ENCODE measurements at regions not wholly inside any gene's neighbourhood (a gene's known extent, or its start where the extent isn't known, plus 50 kb on each side); places are given as distances from the start of the nearest gene placed in this dataset.
"Not testable (repeated sequence)": the region's sequence is repeated elsewhere in the genome, so short reads cannot be mapped to it uniquely, and the experiment has no call there.

DNA sequence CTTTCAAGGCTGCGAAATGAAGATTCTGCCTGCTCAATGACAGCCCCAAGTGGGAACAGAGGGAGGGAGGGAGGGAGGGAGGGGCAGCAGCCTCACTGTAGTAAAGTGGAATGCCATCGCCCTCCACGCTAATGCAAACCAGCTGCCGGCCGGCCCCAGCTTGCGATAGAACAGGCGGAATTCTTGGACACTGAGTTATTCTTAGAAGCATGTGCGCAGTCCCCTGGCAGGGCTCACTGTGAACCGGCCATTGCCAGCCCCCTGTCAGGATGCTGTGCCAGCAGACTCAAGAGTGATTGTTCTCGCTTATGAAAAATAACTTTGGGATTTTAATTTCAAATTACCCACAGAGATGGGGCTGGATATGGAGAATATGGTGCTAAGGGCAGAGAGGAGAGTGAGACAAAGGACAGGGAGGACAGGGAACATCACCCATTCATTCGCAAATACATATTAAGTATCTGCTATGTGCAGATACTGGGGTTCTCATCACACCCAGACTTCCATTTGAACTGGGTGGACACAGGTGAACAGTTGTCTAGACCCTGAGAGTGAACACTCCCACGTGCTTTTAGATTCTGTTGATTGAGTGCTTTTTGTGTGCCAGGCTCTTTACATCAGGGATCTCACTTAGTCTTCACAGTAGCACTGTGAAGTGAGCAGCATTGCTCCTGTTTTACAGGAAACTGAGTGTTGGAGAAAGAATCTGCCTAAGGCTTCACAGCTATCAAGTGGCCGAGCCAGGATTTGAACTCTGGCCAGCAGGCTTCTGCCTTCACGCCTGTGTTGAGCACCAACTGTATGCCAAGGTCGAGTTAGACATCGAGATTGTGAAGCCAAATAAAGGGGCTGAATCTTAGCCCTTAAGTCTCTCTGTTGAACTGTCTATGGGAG lies 192.9 kb downstream of the C12orf75 start:
- CTCF ChIA-PET: no interaction called here

GRCh38 chr12:105524961-105525360 lies 194.5 kb downstream of the C12orf75 start:
- intact Hi-C loops (cut with micrococcal nuclease): no loop called here
- DNase-seq: no peak
- no peaks in the 10 kb centered on the region for H3K36me3 Mint-ChIP-seq (ENCODE audit: low read depth)
- no peak overlapping the region for H3K27ac Mint-ChIP-seq
- peaks cover 8% of the 10 kb centered on the region for H3K27me3 Mint-ChIP-seq (ENCODE audit: low read depth)
- no peaks in the 10 kb centered on the region for H3K9me3 Mint-ChIP-seq
- no peak overlapping the region for H3K4me3 Mint-ChIP-seq
- CTCF ChIA-PET: interaction anchor here (0.7 kb wide), 1 partner anchor 130 kb away, joined by 3 read pairs; no protein-coding TSS in a partner anchor
- no peaks in the 10 kb centered on the region for H3K4me1 Mint-ChIP-seq (ENCODE audit: low read depth)

More for the DNA sequence above, 192.9 kb downstream of the C12orf75 start:
- no peaks in the 10 kb centered on the region for H3K4me1 Mint-ChIP-seq (ENCODE audit: low read depth)
- H3K4me3 Mint-ChIP-seq: no peak overlapping the region
- DNase-seq: no peak
- intact Hi-C loops (cut with micrococcal nuclease): no loop called here
- H3K27me3 Mint-ChIP-seq (ENCODE audit: low read depth): peaks cover 5% of the 10 kb centered on the region
- no peaks in the 10 kb centered on the region for H3K36me3 Mint-ChIP-seq (ENCODE audit: low read depth)
- H3K27ac Mint-ChIP-seq: no peak overlapping the region
- H3K9me3 Mint-ChIP-seq: no peaks in the 10 kb centered on the region

DNA sequence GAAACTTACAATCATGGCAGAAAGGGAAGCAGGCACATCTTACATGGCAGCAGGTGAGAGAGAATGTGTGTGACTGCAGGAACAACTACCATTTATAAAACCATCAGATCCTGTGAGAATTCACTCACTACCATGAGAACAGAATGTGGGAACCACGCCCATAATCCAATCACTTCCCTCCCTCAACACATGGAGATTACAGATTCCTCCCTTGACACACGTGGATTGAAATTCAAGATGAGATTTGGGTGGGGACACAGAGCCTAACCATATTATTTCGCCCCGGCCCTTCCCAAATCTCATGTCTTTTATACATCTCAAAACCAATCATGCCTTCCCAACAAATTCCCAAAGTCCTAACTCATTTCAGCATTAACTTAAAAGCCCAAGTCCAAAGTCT lies 203.6 kb downstream of the C12orf75 start:
- CTCF ChIA-PET: no interaction called here
- H3K4me1 Mint-ChIP-seq (ENCODE audit: low read depth): no peaks in the 10 kb centered on the region
- intact Hi-C loops (cut with micrococcal nuclease): no loop called here
- no peaks in the 10 kb centered on the region for H3K36me3 Mint-ChIP-seq (ENCODE audit: low read depth)
- no peak for DNase-seq
- H3K4me3 Mint-ChIP-seq: no peak overlapping the region
- peaks cover 10% of the 10 kb centered on the region for H3K27me3 Mint-ChIP-seq (ENCODE audit: low read depth)
- H3K9me3 Mint-ChIP-seq: peaks cover 16% of the 10 kb centered on the region
- H3K27ac Mint-ChIP-seq: no peak overlapping the region

DNA sequence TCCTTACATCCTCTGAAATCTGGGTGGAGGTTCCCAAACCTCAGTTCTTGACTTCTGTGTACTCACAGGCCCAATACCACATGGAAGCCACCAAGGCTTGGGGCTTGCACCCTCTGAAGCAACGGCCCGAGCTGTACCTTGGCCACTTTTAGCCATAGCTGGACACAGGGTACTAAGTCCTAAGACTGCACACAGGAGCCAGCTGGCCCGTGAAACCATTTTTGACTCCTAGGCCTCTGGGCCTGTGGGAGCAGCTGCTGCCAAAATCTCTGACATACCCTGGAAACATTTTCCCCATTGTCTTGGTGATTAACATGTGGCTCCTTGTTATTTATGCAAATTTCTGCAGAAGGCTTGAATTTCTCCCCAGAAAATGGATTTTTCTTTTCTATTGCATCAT lies 204.5 kb downstream of the C12orf75 start:
- H3K27me3 Mint-ChIP-seq (ENCODE audit: low read depth); H3K36me3 Mint-ChIP-seq (ENCODE audit: low read depth); H3K4me3 Mint-ChIP-seq; H3K27ac Mint-ChIP-seq; CTCF ChIA-PET; H3K4me1 Mint-ChIP-seq (ENCODE audit: low read depth); DNase-seq; intact Hi-C loops (cut with micrococcal nuclease): not testable (repeated sequence)
- peaks cover 16% of the 10 kb centered on the region for H3K9me3 Mint-ChIP-seq

- no peak overlapping the region for H3K27ac Mint-ChIP-seq
- H3K4me1 Mint-ChIP-seq (ENCODE audit: low read depth): no peaks in the 10 kb centered on the region
- CTCF ChIA-PET: no interaction called here
- no peaks in the 10 kb centered on the region for H3K27me3 Mint-ChIP-seq (ENCODE audit: low read depth)
- DNase-seq: no peak
- no peaks in the 10 kb centered on the region for H3K36me3 Mint-ChIP-seq (ENCODE audit: low read depth)
- intact Hi-C loops (cut with micrococcal nuclease): no loop called here
- no peak overlapping the region for H3K4me3 Mint-ChIP-seq
- H3K9me3 Mint-ChIP-seq: peaks cover 13% of the 10 kb centered on the region
Measured at GRCh38 chr12:105538880-105539279, 208.4 kb downstream of the C12orf75 start.

- no peaks in the 10 kb centered on the region for H3K4me1 Mint-ChIP-seq (ENCODE audit: low read depth)
- H3K27ac Mint-ChIP-seq: no peak overlapping the region
- no peaks in the 10 kb centered on the region for H3K36me3 Mint-ChIP-seq (ENCODE audit: low read depth)
- CTCF ChIA-PET: no interaction called here
- DNase-seq: no peak
- H3K9me3 Mint-ChIP-seq: peaks cover 10% of the 10 kb centered on the region
- no peak overlapping the region for H3K4me3 Mint-ChIP-seq
- H3K27me3 Mint-ChIP-seq (ENCODE audit: low read depth): no peaks in the 10 kb centered on the region
- intact Hi-C loops (cut with micrococcal nuclease): no loop called here
Measured at GRCh38 chr12:105539735-105540134, 209.2 kb downstream of the C12orf75 start.

DNA sequence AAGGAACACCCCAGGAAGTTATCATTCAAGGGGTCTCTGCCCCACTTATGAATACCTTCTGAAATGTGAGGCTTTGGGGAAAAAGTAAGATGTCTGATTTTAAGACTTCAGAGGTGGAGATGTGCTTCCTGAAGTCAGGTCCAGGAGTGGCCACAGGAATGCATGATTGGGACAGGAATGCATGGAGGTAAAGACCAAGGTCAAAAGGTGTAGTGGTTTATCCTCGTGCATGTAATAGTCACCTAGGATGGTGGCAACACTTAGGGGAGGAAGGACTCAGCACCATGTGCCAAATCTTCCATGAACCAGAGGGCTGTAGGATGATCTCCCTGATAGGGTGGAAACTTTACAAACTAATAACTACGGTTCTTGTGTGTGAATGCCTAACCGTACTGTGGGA lies 217.3 kb downstream of the C12orf75 start:
- H3K4me1 Mint-ChIP-seq (ENCODE audit: low read depth): no peaks in the 10 kb centered on the region
- CTCF ChIA-PET: no interaction called here
- peaks cover 1% of the 10 kb centered on the region for H3K9me3 Mint-ChIP-seq
- intact Hi-C loops (cut with micrococcal nuclease): no loop called here
- DNase-seq: no peak
- H3K27me3 Mint-ChIP-seq (ENCODE audit: low read depth): no peaks in the 10 kb centered on the region
- H3K36me3 Mint-ChIP-seq (ENCODE audit: low read depth): no peaks in the 10 kb centered on the region
- H3K4me3 Mint-ChIP-seq: no peak overlapping the region
- no peak overlapping the region for H3K27ac Mint-ChIP-seq

DNA sequence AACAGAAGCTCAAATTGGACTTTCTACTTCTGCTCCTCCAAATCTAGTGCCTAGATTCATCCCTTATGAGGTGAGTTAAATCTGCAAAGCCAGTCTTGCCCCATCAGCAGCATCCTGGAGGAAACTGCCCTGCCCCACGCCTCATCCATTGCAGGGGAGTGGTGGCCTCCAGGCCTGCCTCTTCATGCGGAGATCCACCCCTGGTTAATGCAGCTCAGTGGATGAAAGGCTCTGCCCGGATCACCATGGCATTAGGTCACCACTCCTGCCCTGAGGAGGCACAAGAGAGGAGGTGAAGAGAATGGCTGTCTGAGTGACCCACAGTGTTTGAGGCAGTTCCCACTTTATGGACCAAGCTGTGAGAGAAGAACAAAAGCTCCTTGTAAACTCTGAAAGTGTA lies 218.1 kb downstream of the C12orf75 start:
- Mint-ChIP-seq H3K9me3 (peaks cover 1% of the 10 kb centered on the region), H3K36me3 (ENCODE audit: low read depth) (no peaks in the 10 kb centered on the region), H3K27me3 (ENCODE audit: low read depth) (no peaks in the 10 kb centered on the region), H3K4me3 (no peak overlapping the region), H3K27ac (no peak overlapping the region), H3K4me1 (ENCODE audit: low read depth) (no peaks in the 10 kb centered on the region)
- DNase-seq: no peak
- intact Hi-C loops (cut with micrococcal nuclease): no loop called here
- CTCF ChIA-PET: no interaction called here

GRCh38 chr12:105552056-105552455 lies 221.6 kb downstream of the C12orf75 start:
- no peak overlapping the region for H3K4me3 Mint-ChIP-seq
- CTCF ChIA-PET: no interaction called here
- H3K4me1 Mint-ChIP-seq (ENCODE audit: low read depth): no peaks in the 10 kb centered on the region
- no peak for DNase-seq
- no peak overlapping the region for H3K27ac Mint-ChIP-seq
- intact Hi-C loops (cut with micrococcal nuclease): no loop called here
- H3K27me3 Mint-ChIP-seq (ENCODE audit: low read depth): no peaks in the 10 kb centered on the region
- no peaks in the 10 kb centered on the region for H3K36me3 Mint-ChIP-seq (ENCODE audit: low read depth)
- H3K9me3 Mint-ChIP-seq: no peaks in the 10 kb centered on the region

- Mint-ChIP-seq H3K4me1 (ENCODE audit: low read depth) (no peaks in the 10 kb centered on the region), H3K27me3 (ENCODE audit: low read depth) (no peaks in the 10 kb centered on the region), H3K36me3 (ENCODE audit: low read depth) (no peaks in the 10 kb centered on the region), H3K9me3 (no peaks in the 10 kb centered on the region), H3K27ac (no peak overlapping the region), H3K4me3 (no peak overlapping the region)
- DNase-seq: no peak
- CTCF ChIA-PET: interaction anchor here (0.7 kb wide), 1 partner anchor 62 kb away, joined by 3 read pairs; no protein-coding TSS in a partner anchor
- intact Hi-C loops (cut with micrococcal nuclease): no loop called here
Measured at GRCh38 chr12:105554223-105554678, 223.8 kb downstream of the C12orf75 start.

DNA sequence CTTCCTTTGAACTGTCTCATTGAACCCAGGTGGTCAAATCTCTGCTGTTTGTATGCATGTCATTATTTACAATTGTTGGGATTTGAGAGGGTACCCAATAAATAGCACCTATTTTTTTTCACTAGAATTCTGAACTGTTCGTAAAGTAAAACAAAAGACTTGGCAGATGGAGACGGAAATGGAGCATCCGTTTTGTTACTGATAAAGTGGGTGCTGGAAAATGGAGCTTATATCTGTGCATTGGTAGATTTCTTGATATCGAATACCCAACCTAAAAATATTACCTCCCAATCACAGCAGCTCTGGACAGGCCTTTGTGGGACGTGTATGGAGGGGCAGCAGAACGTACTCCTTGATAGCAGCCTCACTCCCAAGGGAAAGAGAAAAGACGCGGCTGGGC lies 224.4 kb downstream of the C12orf75 start:
- Mint-ChIP-seq H3K4me3 (no peak overlapping the region), H3K9me3 (no peaks in the 10 kb centered on the region), H3K4me1 (ENCODE audit: low read depth) (no peaks in the 10 kb centered on the region), H3K36me3 (ENCODE audit: low read depth) (no peaks in the 10 kb centered on the region), H3K27me3 (ENCODE audit: low read depth) (no peaks in the 10 kb centered on the region), H3K27ac (no peak overlapping the region)
- intact Hi-C loops (cut with micrococcal nuclease): no loop called here
- DNase-seq: no peak
- CTCF ChIA-PET: no interaction called here

DNA sequence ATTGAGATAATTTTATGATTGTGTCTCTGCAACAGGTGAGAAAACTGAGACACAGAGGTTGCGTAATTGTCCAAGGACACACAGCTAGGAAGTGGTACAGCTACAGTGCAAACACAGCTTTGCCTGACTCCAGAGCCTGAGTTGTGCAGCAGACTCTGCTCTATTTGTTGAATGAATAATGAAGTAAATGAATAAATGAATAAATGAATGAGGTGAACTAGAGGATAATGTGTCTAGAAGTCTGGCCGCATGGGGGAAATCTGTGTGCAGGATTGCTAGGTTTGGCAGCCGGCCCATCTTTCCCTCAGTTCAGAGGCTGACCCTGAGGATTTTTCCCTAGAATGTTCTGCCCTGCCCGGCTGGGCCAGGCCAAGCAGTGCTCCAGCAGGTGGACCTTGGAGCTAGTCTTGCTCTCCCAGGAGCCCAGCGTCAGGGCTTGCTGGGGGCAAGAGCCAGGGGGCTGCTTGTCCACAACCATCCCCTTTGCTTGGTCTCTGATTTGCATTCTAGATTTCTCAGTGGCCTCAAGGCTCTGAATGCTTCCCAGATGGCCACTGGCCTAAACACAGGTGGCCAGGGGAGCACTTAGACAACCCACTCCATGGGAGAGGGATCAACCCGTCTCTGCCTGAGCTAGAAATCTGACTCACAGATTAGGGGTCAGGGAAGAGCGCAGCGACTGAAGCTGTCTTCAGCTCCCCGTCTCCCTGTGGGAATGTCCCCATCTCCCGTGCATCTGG lies 225.2 kb downstream of the C12orf75 start:
- intact Hi-C loops (cut with micrococcal nuclease): no loop called here

GRCh38 chr12:105559310-105559709 lies 228.8 kb downstream of the C12orf75 start:
- Mint-ChIP-seq H3K36me3 (ENCODE audit: low read depth) (no peaks in the 10 kb centered on the region), H3K4me1 (ENCODE audit: low read depth) (no peaks in the 10 kb centered on the region), H3K4me3 (no peak overlapping the region), H3K27me3 (ENCODE audit: low read depth) (peaks cover 3% of the 10 kb centered on the region), H3K27ac (no peak overlapping the region), H3K9me3 (no peaks in the 10 kb centered on the region)
- CTCF ChIA-PET: no interaction called here
- intact Hi-C loops (cut with micrococcal nuclease): no loop called here
- no peak for DNase-seq

More for the DNA sequence above, 225.2 kb downstream of the C12orf75 start:
- no peaks in the 10 kb centered on the region for H3K4me1 Mint-ChIP-seq (ENCODE audit: low read depth)
- CTCF ChIA-PET: no interaction called here
- H3K27me3 Mint-ChIP-seq (ENCODE audit: low read depth): no peaks in the 10 kb centered on the region
- H3K36me3 Mint-ChIP-seq (ENCODE audit: low read depth): no peaks in the 10 kb centered on the region
- DNase-seq: no peak
- H3K9me3 Mint-ChIP-seq: no peaks in the 10 kb centered on the region
- H3K4me3 Mint-ChIP-seq: no peak overlapping the region
- no peak overlapping the region for H3K27ac Mint-ChIP-seq

Data from activated naive CD4-positive, alpha-beta T cell treated with anti-CD3 and anti-CD28 coated beads for 36 hours (primary cell).